ENCODE measurements at regions not wholly inside any gene's neighbourhood (a gene's known extent, or its start where the extent isn't known, plus 50 kb on each side); places are given as distances from the start of the nearest gene placed in this dataset.

DNA sequence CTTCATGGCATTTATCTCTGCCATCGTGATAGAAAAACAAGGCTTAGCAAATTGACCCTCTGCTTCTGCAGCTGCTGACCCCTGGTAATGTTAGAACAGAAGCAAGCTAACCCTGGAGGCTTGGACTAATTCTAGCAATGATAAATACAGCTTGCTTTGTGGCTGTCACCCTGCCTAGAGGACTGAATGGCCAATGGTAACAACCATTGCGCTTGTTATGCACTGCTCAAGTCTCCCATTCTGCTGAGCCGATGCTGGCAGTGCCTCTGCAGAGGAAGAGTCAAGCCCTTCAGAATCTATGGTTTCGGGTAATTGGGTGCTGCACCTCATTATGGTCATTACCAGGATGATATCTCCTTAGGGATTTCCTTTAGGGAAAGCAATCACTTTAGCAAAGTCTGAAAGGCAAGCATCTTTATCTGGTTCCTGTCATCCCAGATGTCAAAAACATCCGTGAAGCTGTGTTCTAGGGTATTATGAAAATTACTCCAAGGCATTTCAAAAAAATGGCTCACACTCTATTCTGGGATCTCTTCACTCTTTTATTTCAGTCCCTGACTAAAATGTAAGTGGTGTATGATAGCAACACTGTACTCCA is 186.8 kb upstream of the DLGAP1 start:
- TF ChIP-seq, protein P1, sequence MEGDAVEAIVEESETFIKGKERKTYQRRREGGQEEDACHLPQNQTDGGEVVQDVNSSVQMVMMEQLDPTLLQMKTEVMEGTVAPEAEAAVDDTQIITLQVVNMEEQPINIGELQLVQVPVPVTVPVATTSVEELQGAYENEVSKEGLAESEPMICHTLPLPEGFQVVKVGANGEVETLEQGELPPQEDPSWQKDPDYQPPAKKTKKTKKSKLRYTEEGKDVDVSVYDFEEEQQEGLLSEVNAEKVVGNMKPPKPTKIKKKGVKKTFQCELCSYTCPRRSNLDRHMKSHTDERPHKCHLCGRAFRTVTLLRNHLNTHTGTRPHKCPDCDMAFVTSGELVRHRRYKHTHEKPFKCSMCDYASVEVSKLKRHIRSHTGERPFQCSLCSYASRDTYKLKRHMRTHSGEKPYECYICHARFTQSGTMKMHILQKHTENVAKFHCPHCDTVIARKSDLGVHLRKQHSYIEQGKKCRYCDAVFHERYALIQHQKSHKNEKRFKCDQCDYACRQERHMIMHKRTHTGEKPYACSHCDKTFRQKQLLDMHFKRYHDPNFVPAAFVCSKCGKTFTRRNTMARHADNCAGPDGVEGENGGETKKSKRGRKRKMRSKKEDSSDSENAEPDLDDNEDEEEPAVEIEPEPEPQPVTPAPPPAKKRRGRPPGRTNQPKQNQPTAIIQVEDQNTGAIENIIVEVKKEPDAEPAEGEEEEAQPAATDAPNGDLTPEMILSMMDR (IDR thresholded peaks at IDR 0.05; ENCODE audit: low read depth, low read length): no peak
- no peak for TF ChIP-seq MYC (IDR thresholded peaks at IDR 0.05; ENCODE audit: low read depth, low read length)
- TF ChIP-seq, protein P2, sequence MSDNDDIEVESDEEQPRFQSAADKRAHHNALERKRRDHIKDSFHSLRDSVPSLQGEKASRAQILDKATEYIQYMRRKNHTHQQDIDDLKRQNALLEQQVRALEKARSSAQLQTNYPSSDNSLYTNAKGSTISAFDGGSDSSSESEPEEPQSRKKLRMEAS (IDR thresholded peaks at IDR 0.05; ENCODE audit: low read depth, low read length): no peak

Measured in NB4 (cell line).